Liver (tissue), 8 donors: ENCODE measurements at regions not wholly inside any gene's neighbourhood (a gene's known extent, or its start where the extent isn't known, plus 50 kb on each side); places are given as distances from the start of the nearest gene placed in this dataset.

ENCODE experiments used
- DNase-seq: peaks from one replicate; pipeline ENCODE4 v3.0.0-alpha.2; 2017; ENCODE audit warnings: low spot score
- H3K27ac ChIP-seq, 2 donors: one replicate each; pipeline ENCODE4 v1.7.0; 2013; ENCODE audit warnings: inconsistent platforms in 2 of 2, low read length in 2 of 2, control low read depth in 1 of 2, low read depth in 1 of 2, mild to moderate bottlenecking in 1 of 2
- H3K27me3 ChIP-seq, 4 donors: one replicate each; pipeline versions ENCODE4 v1.6.1 to v1.7.0; 2013; ENCODE audit warnings: low read length in 3 of 4, inconsistent platforms in 1 of 4, mild to moderate bottlenecking in 1 of 4, moderate library complexity in 1 of 4; ENCODE audit not compliant: control insufficient read depth in 4 of 4, insufficient read depth in 4 of 4
- H3K36me3 ChIP-seq, 4 donors: one replicate each; pipeline versions ENCODE4 v1.6.1 to v1.7.0; 2013; ENCODE audit warnings: low read length in 3 of 4, mild to moderate bottlenecking in 3 of 4, low read depth in 1 of 4, moderate library complexity in 1 of 4; ENCODE audit not compliant: control insufficient read depth in 4 of 4, insufficient read depth in 3 of 4
- H3K4me1 ChIP-seq, 4 donors: one replicate each; pipeline versions ENCODE4 v1.6.1 to v1.7.0; 2013; ENCODE audit warnings: low read length in 3 of 4, mild to moderate bottlenecking in 3 of 4, moderate library complexity in 1 of 4; ENCODE audit not compliant: control insufficient read depth in 4 of 4, insufficient read depth in 4 of 4
- H3K4me3 ChIP-seq, 3 donors: one replicate each; pipeline versions ENCODE4 v1.6.1 to v1.7.0; 2013; ENCODE audit warnings: low read length in 3 of 3, control low read depth in 1 of 3, low read depth in 1 of 3, mild to moderate bottlenecking in 1 of 3
- H3K9ac ChIP-seq, 2 donors: one replicate each; pipeline ENCODE4 v1.7.0; 2013; ENCODE audit warnings: low read length in 2 of 2, mild to moderate bottlenecking in 2 of 2, moderate library complexity in 2 of 2, control low read depth in 1 of 2, low read depth in 1 of 2
- H3K9me3 ChIP-seq, 4 donors: one replicate each; pipeline versions ENCODE4 v1.6.1 to v1.7.0; 2013; ENCODE audit warnings: low read length in 3 of 4; ENCODE audit not compliant: control insufficient read depth in 4 of 4
- ATF3 ChIP-seq: IDR thresholded peaks from 2 replicates; pipeline ENCODE4 v1.6.1; 2016; ENCODE audit warnings: antibody characterized with exemption
- CTCF ChIP-seq: fragments of 150-350 bp; IDR thresholded peaks from 2 replicates; pipeline ENCODE4 v1.5.1; 2017; ENCODE audit warnings: improper control_type of control experiment, low read depth, low read length; ENCODE audit not compliant: missing input control
- EGR1 ChIP-seq, 2 donors: IDR thresholded peaks; 2 replicates each; pipeline ENCODE4 v1.6.1; 2016 to 2018; ENCODE audit warnings: antibody characterized with exemption in 2 of 2, low read depth in 2 of 2
- FOXA1 ChIP-seq: IDR thresholded peaks from 2 replicates; pipeline ENCODE4 v1.6.1; 2016; ENCODE audit warnings: antibody characterized with exemption
- FOXA2 ChIP-seq: IDR thresholded peaks from 2 replicates; pipeline ENCODE4 v1.6.1; 2016; ENCODE audit warnings: antibody characterized with exemption
- GABPA ChIP-seq, 2 donors: IDR thresholded peaks in 1 of 2; conservative IDR thresholded peaks in 1 of 2; 2 replicates each; pipeline ENCODE4 v1.6.1; 2016; ENCODE audit warnings: antibody characterized with exemption in 2 of 2, mild to moderate bottlenecking in 1 of 2, moderate library complexity in 1 of 2
- HNF4A ChIP-seq, 2 donors: conservative IDR thresholded peaks; 2 replicates each; pipeline ENCODE4 v1.6.1; 2016; ENCODE audit warnings: antibody characterized with exemption in 2 of 2, mild to moderate bottlenecking in 2 of 2
- HNF4G ChIP-seq: IDR thresholded peaks from 2 replicates; pipeline ENCODE4 v1.6.1; 2016; ENCODE audit warnings: antibody characterized with exemption
- JUND ChIP-seq, 2 donors: IDR thresholded peaks; 2 replicates each; pipeline ENCODE4 v1.6.1; 2016; ENCODE audit warnings: antibody characterized with exemption in 2 of 2
- MAX ChIP-seq: IDR thresholded peaks from 2 replicates; pipeline ENCODE4 v1.6.1; 2016; ENCODE audit warnings: antibody characterized with exemption
- NR2F2 ChIP-seq: IDR thresholded peaks from 2 replicates; pipeline ENCODE4 v1.6.1; 2016; ENCODE audit warnings: antibody characterized with exemption
- RAD21 ChIP-seq, 2 donors: IDR thresholded peaks; 2 replicates each; pipeline ENCODE4 v1.6.1; 2016; ENCODE audit warnings: antibody characterized with exemption in 2 of 2, mild to moderate bottlenecking in 2 of 2
- RXRA ChIP-seq, 2 donors: IDR thresholded peaks; 2 replicates each; pipeline ENCODE4 v1.6.1; 2017 to 2018; ENCODE audit warnings: antibody characterized with exemption in 2 of 2, mild to moderate bottlenecking in 1 of 2
- SP1 ChIP-seq: IDR thresholded peaks from 2 replicates; pipeline ENCODE4 v1.6.1; 2018; ENCODE audit warnings: antibody characterized with exemption, mild to moderate bottlenecking
- TAF1 ChIP-seq: conservative IDR thresholded peaks from 2 replicates; pipeline ENCODE4 v1.6.1; 2016; ENCODE audit warnings: antibody characterized with exemption, mild to moderate bottlenecking
- YY1 ChIP-seq: IDR thresholded peaks from 2 replicates; pipeline ENCODE4 v1.6.1; 2016; ENCODE audit warnings: antibody characterized with exemption, mild to moderate bottlenecking
- ZBTB33 ChIP-seq: IDR thresholded peaks from 2 replicates; pipeline ENCODE4 v1.6.1; 2016; ENCODE audit warnings: antibody characterized with exemption
- WGBS: extraction: QIAGEN DNeasy Blood & Tissue Kit; methylation state at CpG from one replicate; pipeline ENCODE4 v1.1.7; 2013; 5-methylcytosine and 5-hydroxymethylcytosine counted together
- donor health status: healthy.
- donor health status: healthy.
- donor health status: healthy.
- donor health status: healthy.
- donor health status: healthy.

- no peak overlapping the region for H3K27ac ChIP-seq
- no peaks in the 10 kb centered on the region for H3K36me3 ChIP-seq
- no peak overlapping the region for H3K9ac ChIP-seq
- H3K4me1 ChIP-seq = no peaks in the 10 kb centered on the region
- DNase-seq = no peak
- no peak overlapping the region for H3K4me3 ChIP-seq
- H3K27me3 ChIP-seq = no peaks in the 10 kb centered on the region
- H3K9me3 ChIP-seq = no peaks in the 10 kb centered on the region
- 86% methylated on average over 2 of the region's 2 CpGs for WGBS
- TF ChIP-seq RXRA (IDR thresholded peaks at IDR 0.05) (no peak), ATF3 (no peak), RAD21 (IDR thresholded peaks at IDR 0.05) (no peak)
Observed at GRCh38 chr1:221992427-221992826, 250.5 kb upstream of the DUSP10 start.

GRCh38 chr1:221991221-221991620, 249.3 kb upstream of the DUSP10 start:
- WGBS = 84% methylated on average over 1 of the region's 1 CpG
- no peaks in the 10 kb centered on the region for H3K9me3 ChIP-seq
- DNase-seq = no peak
- no peak for TF ChIP-seq HNF4A (conservative IDR thresholded peaks at IDR 0.05)
- TF ChIP-seq JUND (IDR thresholded peaks at IDR 0.05) = no peak
- TF ChIP-seq SP1 = no peak
- TF ChIP-seq MAX = no peak
- TF ChIP-seq FOXA1 = no peak
- TF ChIP-seq EGR1 (IDR thresholded peaks at IDR 0.05; ENCODE audit: low read depth in 2 of 2) = no peak
- no peak for TF ChIP-seq TAF1
- TF ChIP-seq HNF4G = no peak
- no peak for TF ChIP-seq FOXA2
- TF ChIP-seq YY1 = no peak
- no peak for TF ChIP-seq RAD21 (IDR thresholded peaks at IDR 0.05)
- TF ChIP-seq NR2F2 = no peak
- TF ChIP-seq CTCF = no peak
- TF ChIP-seq GABPA (IDR thresholded peaks at IDR 0.05 in 1 of 2, conservative IDR thresholded peaks at IDR 0.05 in 1 of 2) = no peak
- no peaks in the 10 kb centered on the region for H3K36me3 ChIP-seq
- no peak overlapping the region for H3K4me3 ChIP-seq
- H3K27me3 ChIP-seq = no peaks in the 10 kb centered on the region
- no peak overlapping the region for H3K9ac ChIP-seq
- H3K27ac ChIP-seq = no peak overlapping the region
- no peaks in the 10 kb centered on the region for H3K4me1 ChIP-seq

GRCh38 chr1:221989741-221990140, 247.9 kb upstream of the DUSP10 start:
- Histone ChIP-seq H3K27ac (no peak overlapping the region), H3K4me3 (no peak overlapping the region), H3K9ac (no peak overlapping the region), H3K27me3 (no peaks in the 10 kb centered on the region), H3K36me3 (no peaks in the 10 kb centered on the region), H3K9me3 (no peaks in the 10 kb centered on the region), H3K4me1 (no peaks in the 10 kb centered on the region)
- DNase-seq = no peak
- TF ChIP-seq JUND (IDR thresholded peaks at IDR 0.05) (no peak), NR2F2 (no peak), GABPA (IDR thresholded peaks at IDR 0.05 in 1 of 2, conservative IDR thresholded peaks at IDR 0.05 in 1 of 2) (no peak), HNF4A (conservative IDR thresholded peaks at IDR 0.05) (no peak), RAD21 (IDR thresholded peaks at IDR 0.05) (no peak), TAF1 (no peak), SP1 (no peak), CTCF (no peak), EGR1 (IDR thresholded peaks at IDR 0.05; ENCODE audit: low read depth in 2 of 2) (no peak), YY1 (no peak), ATF3 (no peak), HNF4G (no peak), ZBTB33 (no peak), FOXA1 (no peak), RXRA (IDR thresholded peaks at IDR 0.05) (no peak), MAX (no peak), FOXA2 (no peak)
- 76% methylated on average over 1 of the region's 1 CpG for WGBS
